ENCODE measurements at regions not wholly inside any gene's neighbourhood (a gene's known extent, or its start where the extent isn't known, plus 50 kb on each side); places are given as distances from the start of the nearest gene placed in this dataset.

GRCh38 chr2:22221006-22221405 lies 1097.2 kb downstream of the TDRD15 start:
- TF ChIP-seq CTCF (conservative IDR thresholded peaks at IDR 0.05 in 1 of 2, IDR thresholded peaks at IDR 0.05 in 1 of 2; ENCODE audit: low read depth in 1 of 2, low read length in 2 of 2) (no peak), EZH2 (IDR thresholded peaks at IDR 0.05; ENCODE audit: low read length, missing control alignments) (no peak)
